ENCODE measurements at regions not wholly inside any gene's neighbourhood (a gene's known extent, or its start where the extent isn't known, plus 50 kb on each side); places are given as distances from the start of the nearest gene placed in this dataset.

GRCh38 chr3:181941250-181941649 lies 229.5 kb downstream of the SOX2 start:
- ATAC-seq = no peak

DNA sequence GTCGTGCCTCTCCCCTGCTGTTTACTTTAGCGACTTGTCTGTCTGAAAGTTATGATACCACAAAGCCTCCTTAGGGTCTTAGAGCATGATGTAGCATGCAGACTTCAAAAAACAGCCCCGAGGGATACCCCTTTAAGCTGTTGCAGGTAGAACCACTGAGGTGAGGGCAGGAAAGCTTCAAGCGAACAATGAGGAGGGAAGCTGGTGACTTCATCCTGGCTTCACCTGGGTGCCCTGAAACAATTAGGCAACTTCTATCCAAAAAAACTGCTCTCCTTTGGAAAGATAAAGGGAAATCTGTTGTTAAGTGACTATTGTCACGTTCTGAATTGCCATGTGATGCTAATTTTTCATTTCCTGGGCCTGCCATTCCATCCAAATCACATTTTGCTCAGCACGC lies 231.6 kb downstream of the SOX2 start:
- no peaks in the 10 kb centered on the region for H3K27me3 ChIP-seq (ENCODE audit: control insufficient read depth, insufficient read depth, low read length)
- WGBS (ENCODE audit: insufficient coverage) = 79% methylated on average over 5 of the region's 6 CpGs
- TF ChIP-seq, protein P1, sequence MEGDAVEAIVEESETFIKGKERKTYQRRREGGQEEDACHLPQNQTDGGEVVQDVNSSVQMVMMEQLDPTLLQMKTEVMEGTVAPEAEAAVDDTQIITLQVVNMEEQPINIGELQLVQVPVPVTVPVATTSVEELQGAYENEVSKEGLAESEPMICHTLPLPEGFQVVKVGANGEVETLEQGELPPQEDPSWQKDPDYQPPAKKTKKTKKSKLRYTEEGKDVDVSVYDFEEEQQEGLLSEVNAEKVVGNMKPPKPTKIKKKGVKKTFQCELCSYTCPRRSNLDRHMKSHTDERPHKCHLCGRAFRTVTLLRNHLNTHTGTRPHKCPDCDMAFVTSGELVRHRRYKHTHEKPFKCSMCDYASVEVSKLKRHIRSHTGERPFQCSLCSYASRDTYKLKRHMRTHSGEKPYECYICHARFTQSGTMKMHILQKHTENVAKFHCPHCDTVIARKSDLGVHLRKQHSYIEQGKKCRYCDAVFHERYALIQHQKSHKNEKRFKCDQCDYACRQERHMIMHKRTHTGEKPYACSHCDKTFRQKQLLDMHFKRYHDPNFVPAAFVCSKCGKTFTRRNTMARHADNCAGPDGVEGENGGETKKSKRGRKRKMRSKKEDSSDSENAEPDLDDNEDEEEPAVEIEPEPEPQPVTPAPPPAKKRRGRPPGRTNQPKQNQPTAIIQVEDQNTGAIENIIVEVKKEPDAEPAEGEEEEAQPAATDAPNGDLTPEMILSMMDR (IDR thresholded peaks at IDR 0.05) = no peak
- H3K27ac ChIP-seq (ENCODE audit: low read length) = no peak overlapping the region
- H3K4me3 ChIP-seq (ENCODE audit: low read length) = no peak overlapping the region
- DNase-seq = no peak
- H3K36me3 Mint-ChIP-seq = no peaks in the 10 kb centered on the region
- no peaks in the 10 kb centered on the region for H3K36me3 ChIP-seq (ENCODE audit: control insufficient read depth, insufficient read depth, low read length)
- no peak overlapping the region for H3K27ac Mint-ChIP-seq
- no peaks in the 10 kb centered on the region for H3K4me1 Mint-ChIP-seq
- H3K27me3 Mint-ChIP-seq (ENCODE audit: low read depth in 2 of 2) = no peaks in the 10 kb centered on the region
- H3K4me3 Mint-ChIP-seq = no peak overlapping the region
- no peaks in the 10 kb centered on the region for H3K4me1 ChIP-seq (ENCODE audit: control insufficient read depth, insufficient read depth, low read length)
- H3K9me3 Mint-ChIP-seq = peaks cover 3 to 8% of the 10 kb centered on the region in 2 donors
- intact Hi-C loops (cut with micrococcal nuclease) = no loop called here
- no peaks in the 10 kb centered on the region for H3K9me3 ChIP-seq (ENCODE audit: control insufficient read depth, insufficient read depth, low read length)
- no peak for ATAC-seq

More at GRCh38 chr3:181941250-181941649, 229.5 kb downstream of the SOX2 start:
- Mint-ChIP-seq H3K9me3 (peaks cover 1 to 6% of the 10 kb centered on the region in 2 donors), H3K4me1 (no peaks in the 10 kb centered on the region), H3K27me3 (ENCODE audit: low read depth in 2 of 2) (no peaks in the 10 kb centered on the region), H3K27ac (no peak overlapping the region), H3K4me3 (no peak overlapping the region), H3K36me3 (no peaks in the 10 kb centered on the region)
- TF ChIP-seq, protein P1 (IDR thresholded peaks at IDR 0.05) = no peak
- Histone ChIP-seq H3K27ac (ENCODE audit: low read length) (no peak overlapping the region), H3K4me1 (ENCODE audit: control insufficient read depth, insufficient read depth, low read length) (no peaks in the 10 kb centered on the region), H3K9me3 (ENCODE audit: control insufficient read depth, insufficient read depth, low read length) (no peaks in the 10 kb centered on the region), H3K36me3 (ENCODE audit: control insufficient read depth, insufficient read depth, low read length) (no peaks in the 10 kb centered on the region), H3K27me3 (ENCODE audit: control insufficient read depth, insufficient read depth, low read length) (no peaks in the 10 kb centered on the region), H3K4me3 (ENCODE audit: low read length) (no peak overlapping the region)
- DNase-seq = no peak
- intact Hi-C loops (cut with micrococcal nuclease) = no loop called here
- 0% methylated on average over 4 of the region's 5 CpGs for WGBS (ENCODE audit: insufficient coverage)

- Histone ChIP-seq H3K27me3 (ENCODE audit: control insufficient read depth, insufficient read depth, low read length) (no peaks in the 10 kb centered on the region), H3K36me3 (ENCODE audit: control insufficient read depth, insufficient read depth, low read length) (no peaks in the 10 kb centered on the region), H3K9me3 (ENCODE audit: control insufficient read depth, insufficient read depth, low read length) (no peaks in the 10 kb centered on the region), H3K4me1 (ENCODE audit: control insufficient read depth, insufficient read depth, low read length) (no peaks in the 10 kb centered on the region), H3K4me3 (ENCODE audit: low read length) (no peak overlapping the region), H3K27ac (ENCODE audit: low read length) (no peak overlapping the region)
- intact Hi-C loops (cut with micrococcal nuclease) = no loop called here
- Mint-ChIP-seq H3K27ac (no peak overlapping the region), H3K9me3 (peaks cover 3 to 4% of the 10 kb centered on the region in 2 donors), H3K36me3 (no peaks in the 10 kb centered on the region), H3K4me3 (no peak overlapping the region), H3K27me3 (ENCODE audit: low read depth in 2 of 2) (no peaks in the 10 kb centered on the region), H3K4me1 (no peaks in the 10 kb centered on the region)
- 20% methylated on average over 1 of the region's 1 CpG for WGBS (ENCODE audit: insufficient coverage)
- DNase-seq (no peak), ATAC-seq (no peak)
- TF ChIP-seq, protein P1 (IDR thresholded peaks at IDR 0.05) = no peak
Observed at GRCh38 chr3:181947606-181948005, 235.9 kb downstream of the SOX2 start.

GRCh38 chr3:181948286-181948685 lies 236.6 kb downstream of the SOX2 start:
- ATAC-seq (no peak), DNase-seq (no peak)
- no peaks in the 10 kb centered on the region for H3K27me3 ChIP-seq (ENCODE audit: control insufficient read depth, insufficient read depth, low read length)
- no peaks in the 10 kb centered on the region for H3K4me1 ChIP-seq (ENCODE audit: control insufficient read depth, insufficient read depth, low read length)
- no peaks in the 10 kb centered on the region for H3K9me3 ChIP-seq (ENCODE audit: control insufficient read depth, insufficient read depth, low read length)
- Mint-ChIP-seq H3K9me3 (peaks cover 3 to 8% of the 10 kb centered on the region in 2 donors), H3K36me3 (no peaks in the 10 kb centered on the region), H3K27me3 (ENCODE audit: low read depth in 2 of 2) (no peaks in the 10 kb centered on the region), H3K4me1 (no peaks in the 10 kb centered on the region), H3K27ac (no peak overlapping the region), H3K4me3 (no peak overlapping the region)
- TF ChIP-seq, protein P1 (IDR thresholded peaks at IDR 0.05) = no peak
- H3K27ac ChIP-seq (ENCODE audit: low read length) = no peak overlapping the region
- WGBS (ENCODE audit: insufficient coverage) = no CpG with 5 or more reads among the region's 2 CpGs
- H3K4me3 ChIP-seq (ENCODE audit: low read length) = no peak overlapping the region
- intact Hi-C loops (cut with micrococcal nuclease) = no loop called here
- no peaks in the 10 kb centered on the region for H3K36me3 ChIP-seq (ENCODE audit: control insufficient read depth, insufficient read depth, low read length)
